VCaP (cell line): ENCODE measurements at regions not wholly inside any gene's neighbourhood (a gene's known extent, or its start where the extent isn't known, plus 50 kb on each side); places are given as distances from the start of the nearest gene placed in this dataset.

Source experiments
- H3K27ac ChIP-seq: fragments of 450-650 bp; 2 replicates; pipeline ENCODE4 v1.5.1; 2017
- CTCF ChIP-seq: fragments of 450-650 bp; conservative IDR thresholded peaks from 2 replicates; pipeline ENCODE4 v1.5.1; 2017; ENCODE audit warnings: mild to moderate bottlenecking, moderate library complexity

DNA sequence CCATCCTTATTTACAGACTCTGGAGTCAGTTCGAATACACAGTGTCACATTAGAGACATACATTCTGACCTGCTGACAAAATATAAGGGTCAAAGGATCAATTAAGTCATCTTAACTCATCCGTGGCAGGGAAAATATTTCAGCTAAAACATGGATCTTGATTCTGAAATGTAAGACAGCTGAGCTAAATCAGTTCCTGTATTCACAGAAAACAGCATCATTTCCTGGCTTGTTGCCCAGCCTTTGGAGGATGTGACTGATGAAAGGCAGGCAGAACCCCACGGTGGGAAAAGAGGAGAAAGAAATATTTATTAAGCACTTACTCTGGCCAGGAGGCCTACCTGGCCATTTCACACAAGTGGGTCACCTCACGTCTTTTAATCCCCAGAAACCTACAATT is 101.9 kb downstream of the GAS2L3 start:
- TF ChIP-seq CTCF, result no peak
- no peak overlapping the region for H3K27ac ChIP-seq

- no peak overlapping the region for H3K27ac ChIP-seq
- TF ChIP-seq CTCF, result no peak
Observed at GRCh38 chr12:100681074-100681473, 107.6 kb downstream of the GAS2L3 start.

- H3K27ac ChIP-seq, result no peak overlapping the region
- TF ChIP-seq CTCF, result no peak
Observed at GRCh38 chr12:100682178-100682577, 108.7 kb downstream of the GAS2L3 start.

- TF ChIP-seq CTCF, result no peak
- no peak overlapping the region for H3K27ac ChIP-seq
Observed at GRCh38 chr12:100687686-100688085, 106.9 kb upstream of the ANO4 start.

GRCh38 chr12:100688451-100688864 is 106.1 kb upstream of the ANO4 start:
- no peak overlapping the region for H3K27ac ChIP-seq
- TF ChIP-seq CTCF, result no peak

DNA sequence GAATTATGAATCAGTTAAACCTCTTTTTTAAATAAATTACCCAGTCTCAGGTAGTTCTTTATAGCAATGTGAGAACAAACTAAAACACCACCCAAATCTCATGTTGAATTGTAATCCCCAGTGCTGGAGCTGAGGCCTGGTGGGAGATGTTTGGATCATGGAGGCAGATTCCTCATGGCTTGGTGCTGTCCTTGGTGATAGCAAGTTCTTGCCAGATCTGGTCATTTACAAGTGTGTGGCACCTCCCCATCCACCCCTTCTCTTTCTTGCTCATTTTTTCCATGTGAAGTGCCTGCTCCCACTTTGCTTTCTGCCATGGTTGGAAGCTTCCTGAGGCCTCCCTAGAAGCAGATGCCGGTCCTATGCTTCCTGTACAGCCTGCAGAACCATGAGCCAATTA is 102.1 kb upstream of the ANO4 start:
- TF ChIP-seq CTCF, result no peak
- H3K27ac ChIP-seq, result no peak overlapping the region

DNA sequence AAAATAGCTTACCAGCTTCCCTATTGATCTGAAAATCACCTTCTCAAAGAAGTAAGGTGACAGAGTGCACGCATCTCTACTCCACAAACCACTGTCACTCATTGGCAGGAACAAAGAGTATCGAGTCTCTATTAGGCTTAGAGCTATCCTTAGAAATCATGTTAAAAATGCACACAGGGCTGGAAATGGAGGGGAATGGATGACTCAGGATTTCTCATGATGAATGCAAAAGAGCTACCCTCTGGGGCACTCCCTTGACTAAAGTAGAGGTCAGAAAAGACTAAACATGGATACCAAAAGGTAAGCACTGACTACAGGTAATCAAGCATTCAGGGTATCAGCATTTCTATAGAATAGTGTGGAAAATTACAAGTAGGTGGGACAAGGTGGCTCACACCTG is 96.1 kb upstream of the ANO4 start:
- TF ChIP-seq CTCF, result no peak
- no peak overlapping the region for H3K27ac ChIP-seq

- TF ChIP-seq CTCF, result no peak
- H3K27ac ChIP-seq, result no peak overlapping the region
Observed at GRCh38 chr12:100699209-100699608, 95.4 kb upstream of the ANO4 start.
